ENCODE measurements at regions not wholly inside any gene's neighbourhood (a gene's known extent, or its start where the extent isn't known, plus 50 kb on each side); places are given as distances from the start of the nearest gene placed in this dataset.

DNA sequence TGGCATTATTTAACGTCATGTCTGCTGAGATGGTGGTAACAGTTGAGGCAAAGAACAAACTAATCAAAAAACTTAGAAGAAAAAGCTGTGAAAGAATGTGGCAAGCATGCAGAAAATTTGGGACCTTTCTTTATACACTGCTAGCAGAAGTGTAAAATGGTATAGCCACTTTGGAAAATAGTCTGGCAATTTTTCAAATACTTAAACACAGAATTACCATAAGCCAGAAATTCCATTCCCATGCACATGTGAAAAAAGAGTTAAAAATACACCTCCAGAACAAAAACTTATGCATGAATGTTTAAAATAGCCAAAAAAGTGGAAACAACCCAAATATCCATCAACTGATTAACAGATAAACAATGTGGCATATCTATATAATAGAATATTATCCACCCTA, 613.3 kb downstream of the TBL1XR1 start:
- H3K27me3 ChIP-seq (ENCODE audit: control insufficient read depth, insufficient read depth, low read length) = no peaks in the 10 kb centered on the region
- no peaks in the 10 kb centered on the region for H3K9me3 ChIP-seq (ENCODE audit: control insufficient read depth, insufficient read depth, low read length)
- H3K4me3 ChIP-seq (ENCODE audit: low read depth, low read length) = no peak overlapping the region
- no peak overlapping the region for H3K9ac ChIP-seq (ENCODE audit: low read depth, low read length)
- H3K27ac ChIP-seq (ENCODE audit: low read depth, low read length) = no peak overlapping the region
- no peaks in the 10 kb centered on the region for H3K4me1 ChIP-seq (ENCODE audit: control insufficient read depth, insufficient read depth, low read length)
- no peaks in the 10 kb centered on the region for H3K36me3 ChIP-seq (ENCODE audit: control insufficient read depth, insufficient read depth, low read length)

DNA sequence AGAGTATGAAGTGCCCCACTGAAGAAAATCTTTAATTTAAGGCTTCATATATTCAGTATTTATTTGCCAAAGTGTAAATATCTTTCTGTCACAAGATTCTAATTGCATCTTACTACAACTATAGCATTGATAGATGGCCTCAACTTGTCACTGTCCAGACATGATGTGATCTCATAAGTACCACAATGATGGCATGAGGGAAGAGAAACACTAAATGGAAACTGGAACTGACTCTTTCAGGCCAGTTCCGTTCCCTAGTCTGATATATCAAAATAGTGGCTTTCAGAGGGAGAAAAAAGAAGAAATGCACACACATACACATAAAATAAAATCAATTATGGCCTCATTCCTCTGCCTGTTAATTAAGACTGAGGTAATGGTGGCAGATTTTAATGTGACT, 615.7 kb downstream of the TBL1XR1 start:
- Histone ChIP-seq H3K9ac (ENCODE audit: low read depth, low read length) (no peak overlapping the region), H3K27me3 (ENCODE audit: control insufficient read depth, insufficient read depth, low read length) (no peaks in the 10 kb centered on the region), H3K36me3 (ENCODE audit: control insufficient read depth, insufficient read depth, low read length) (no peaks in the 10 kb centered on the region), H3K9me3 (ENCODE audit: control insufficient read depth, insufficient read depth, low read length) (no peaks in the 10 kb centered on the region), H3K27ac (ENCODE audit: low read depth, low read length) (no peak overlapping the region), H3K4me3 (ENCODE audit: low read depth, low read length) (no peak overlapping the region), H3K4me1 (ENCODE audit: control insufficient read depth, insufficient read depth, low read length) (peaks cover 13% of the 10 kb centered on the region)

DNA sequence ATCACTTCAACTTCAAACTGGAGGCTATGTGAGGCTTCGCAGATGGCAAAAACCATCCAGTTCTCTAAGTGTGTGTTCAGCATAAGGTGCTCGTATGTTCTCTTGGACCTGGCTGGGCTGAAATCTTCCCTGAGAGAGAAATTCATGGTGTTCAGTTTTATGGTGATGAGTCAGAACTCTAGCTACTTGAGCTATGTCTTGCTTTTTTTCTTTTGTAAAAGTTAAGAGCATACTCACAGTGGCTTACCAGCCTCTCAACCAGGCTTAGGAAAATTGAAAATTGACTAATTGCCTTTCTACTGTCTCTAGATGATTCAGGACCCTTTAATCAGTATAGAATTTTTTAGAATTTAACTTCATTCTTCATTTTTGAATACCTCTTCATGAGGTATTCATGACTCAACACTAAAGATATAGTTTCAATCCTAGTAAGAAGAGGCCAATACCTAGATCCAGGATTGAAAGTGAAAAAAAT, 617.5 kb downstream of the TBL1XR1 start:
- no peaks in the 10 kb centered on the region for H3K9me3 ChIP-seq (ENCODE audit: control insufficient read depth, insufficient read depth, low read length)
- no peaks in the 10 kb centered on the region for H3K36me3 ChIP-seq (ENCODE audit: control insufficient read depth, insufficient read depth, low read length)
- H3K27me3 ChIP-seq (ENCODE audit: control insufficient read depth, insufficient read depth, low read length) = no peaks in the 10 kb centered on the region
- H3K4me3 ChIP-seq (ENCODE audit: low read depth, low read length) = no peak overlapping the region
- no peak overlapping the region for H3K9ac ChIP-seq (ENCODE audit: low read depth, low read length)
- peaks cover 13% of the 10 kb centered on the region for H3K4me1 ChIP-seq (ENCODE audit: control insufficient read depth, insufficient read depth, low read length)
- no peak overlapping the region for H3K27ac ChIP-seq (ENCODE audit: low read depth, low read length)

DNA sequence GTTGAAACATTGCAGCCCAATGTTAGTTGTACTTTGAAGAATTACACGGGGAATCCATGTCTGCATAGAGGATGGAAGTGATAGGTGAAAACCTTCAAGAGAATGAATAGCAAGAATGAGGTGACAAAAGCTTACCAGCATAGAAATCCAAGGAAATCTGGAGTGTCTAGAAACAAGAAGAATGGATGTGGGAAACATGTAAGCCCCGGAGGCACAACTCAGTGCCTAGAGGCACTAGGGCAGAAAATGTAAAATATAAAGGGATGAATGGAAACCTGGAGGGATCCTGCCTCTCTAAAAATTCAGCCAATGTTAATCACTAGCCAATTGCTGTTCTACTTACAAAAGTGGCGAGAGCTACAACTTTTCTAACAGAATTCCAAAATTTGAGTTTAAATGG, 619.0 kb downstream of the TBL1XR1 start:
- Histone ChIP-seq H3K27me3 (ENCODE audit: control insufficient read depth, insufficient read depth, low read length) (no peaks in the 10 kb centered on the region), H3K4me1 (ENCODE audit: control insufficient read depth, insufficient read depth, low read length) (peaks cover 13% of the 10 kb centered on the region), H3K9me3 (ENCODE audit: control insufficient read depth, insufficient read depth, low read length) (no peaks in the 10 kb centered on the region), H3K36me3 (ENCODE audit: control insufficient read depth, insufficient read depth, low read length) (no peaks in the 10 kb centered on the region), H3K27ac (ENCODE audit: low read depth, low read length) (no peak overlapping the region), H3K4me3 (ENCODE audit: low read depth, low read length) (no peak overlapping the region), H3K9ac (ENCODE audit: low read depth, low read length) (no peak overlapping the region)

DNA sequence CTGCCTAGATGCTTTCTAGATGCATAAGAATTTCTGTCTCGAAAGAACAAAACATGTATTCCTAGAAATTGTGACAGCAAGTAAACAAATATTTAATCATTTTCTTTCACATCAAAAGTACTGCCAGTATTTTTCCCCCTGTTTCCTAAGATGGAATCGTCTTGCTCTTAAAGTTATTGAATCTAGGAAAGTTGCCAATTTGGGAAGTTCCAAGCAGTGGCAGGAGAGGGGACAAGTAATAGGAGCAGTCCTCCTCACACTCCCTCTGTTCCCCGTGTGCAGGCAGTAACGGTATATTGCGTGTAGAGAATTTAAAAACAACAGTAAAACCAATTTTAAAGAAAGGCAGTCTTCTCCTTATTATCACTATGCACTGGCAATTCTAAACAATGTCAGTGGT, 619.8 kb downstream of the TBL1XR1 start:
- H3K9me3 ChIP-seq (ENCODE audit: control insufficient read depth, insufficient read depth, low read length) = no peaks in the 10 kb centered on the region
- H3K27ac ChIP-seq (ENCODE audit: low read depth, low read length) = no peak overlapping the region
- H3K27me3 ChIP-seq (ENCODE audit: control insufficient read depth, insufficient read depth, low read length) = no peaks in the 10 kb centered on the region
- H3K4me1 ChIP-seq (ENCODE audit: control insufficient read depth, insufficient read depth, low read length) = peaks cover 13% of the 10 kb centered on the region
- H3K9ac ChIP-seq (ENCODE audit: low read depth, low read length) = no peak overlapping the region
- H3K4me3 ChIP-seq (ENCODE audit: low read depth, low read length) = no peak overlapping the region
- no peaks in the 10 kb centered on the region for H3K36me3 ChIP-seq (ENCODE audit: control insufficient read depth, insufficient read depth, low read length)

DNA sequence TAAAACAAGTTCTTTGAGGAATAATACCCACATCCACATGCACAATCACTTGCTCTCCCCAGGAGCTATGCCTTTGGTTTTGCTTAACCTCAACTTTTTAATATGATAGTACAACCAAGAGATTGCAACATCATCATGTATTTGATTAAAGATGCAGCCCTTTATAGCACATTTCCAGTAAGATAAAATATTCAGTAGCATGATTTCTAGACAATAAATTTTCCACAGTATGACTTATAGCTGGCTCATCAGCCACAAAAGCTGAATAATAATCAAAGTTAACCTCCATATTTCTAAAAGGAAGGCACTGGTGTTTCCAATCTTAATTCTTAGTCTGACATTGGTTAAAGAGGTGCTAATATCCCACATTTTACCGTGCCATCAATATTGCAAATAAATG, 622.5 kb downstream of the TBL1XR1 start:
- Histone ChIP-seq H3K9me3 (ENCODE audit: control insufficient read depth, insufficient read depth, low read length) (no peaks in the 10 kb centered on the region), H3K27ac (ENCODE audit: low read depth, low read length) (no peak overlapping the region), H3K36me3 (ENCODE audit: control insufficient read depth, insufficient read depth, low read length) (no peaks in the 10 kb centered on the region), H3K9ac (ENCODE audit: low read depth, low read length) (no peak overlapping the region), H3K27me3 (ENCODE audit: control insufficient read depth, insufficient read depth, low read length) (no peaks in the 10 kb centered on the region), H3K4me1 (ENCODE audit: control insufficient read depth, insufficient read depth, low read length) (peaks cover 13% of the 10 kb centered on the region), H3K4me3 (ENCODE audit: low read depth, low read length) (no peak overlapping the region)

DNA sequence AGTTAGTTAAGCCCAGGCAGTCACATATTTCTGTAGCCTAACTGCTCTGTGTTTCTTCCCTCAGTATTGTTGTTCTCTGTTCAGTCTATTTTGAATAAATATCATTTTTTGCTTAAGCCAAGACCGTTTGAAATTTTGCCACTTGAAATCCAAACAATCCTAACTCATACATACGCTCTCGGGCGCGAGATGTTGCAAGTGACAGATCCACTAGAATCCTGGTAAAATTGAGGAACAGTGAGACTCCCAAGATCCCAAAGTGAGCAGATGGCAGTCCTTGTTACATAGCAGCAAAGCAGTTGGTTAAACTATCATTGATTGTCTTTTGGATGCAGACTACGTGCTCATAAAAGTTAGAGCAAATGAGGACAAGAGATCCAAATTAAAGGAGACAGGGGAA, 625.4 kb downstream of the TBL1XR1 start:
- H3K27ac ChIP-seq (ENCODE audit: low read depth, low read length) = no peak overlapping the region
- H3K4me3 ChIP-seq (ENCODE audit: low read depth, low read length) = no peak overlapping the region
- no peaks in the 10 kb centered on the region for H3K36me3 ChIP-seq (ENCODE audit: control insufficient read depth, insufficient read depth, low read length)
- H3K9me3 ChIP-seq (ENCODE audit: control insufficient read depth, insufficient read depth, low read length) = no peaks in the 10 kb centered on the region
- no peaks in the 10 kb centered on the region for H3K27me3 ChIP-seq (ENCODE audit: control insufficient read depth, insufficient read depth, low read length)
- peaks cover 13% of the 10 kb centered on the region for H3K4me1 ChIP-seq (ENCODE audit: control insufficient read depth, insufficient read depth, low read length)
- H3K9ac ChIP-seq (ENCODE audit: low read depth, low read length) = no peak overlapping the region

DNA sequence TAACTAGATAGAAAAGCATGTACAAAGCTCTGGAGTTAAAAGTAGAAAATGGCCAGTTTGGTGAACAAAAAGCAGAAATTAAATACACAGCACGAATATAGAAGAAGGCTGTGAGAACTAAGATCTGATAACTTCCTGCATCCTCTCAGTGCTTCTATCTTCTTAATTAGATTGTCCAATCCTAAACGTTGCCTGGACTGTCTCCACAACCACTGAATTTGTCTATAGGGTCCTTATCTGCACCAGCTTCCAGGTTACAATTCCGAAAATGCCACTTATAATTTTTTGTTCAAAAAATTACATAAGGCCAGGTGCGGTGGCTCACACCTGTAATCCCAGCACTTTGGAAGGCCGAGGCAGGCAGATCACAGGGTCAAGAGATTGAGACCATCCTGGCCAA, 626.3 kb downstream of the TBL1XR1 start:
- Histone ChIP-seq H3K27ac (ENCODE audit: low read depth, low read length) (no peak overlapping the region), H3K27me3 (ENCODE audit: control insufficient read depth, insufficient read depth, low read length) (no peaks in the 10 kb centered on the region), H3K9ac (ENCODE audit: low read depth, low read length) (no peak overlapping the region), H3K36me3 (ENCODE audit: control insufficient read depth, insufficient read depth, low read length) (no peaks in the 10 kb centered on the region), H3K4me1 (ENCODE audit: control insufficient read depth, insufficient read depth, low read length) (peaks cover 18% of the 10 kb centered on the region), H3K9me3 (ENCODE audit: control insufficient read depth, insufficient read depth, low read length) (no peaks in the 10 kb centered on the region), H3K4me3 (ENCODE audit: low read depth, low read length) (no peak overlapping the region)

DNA sequence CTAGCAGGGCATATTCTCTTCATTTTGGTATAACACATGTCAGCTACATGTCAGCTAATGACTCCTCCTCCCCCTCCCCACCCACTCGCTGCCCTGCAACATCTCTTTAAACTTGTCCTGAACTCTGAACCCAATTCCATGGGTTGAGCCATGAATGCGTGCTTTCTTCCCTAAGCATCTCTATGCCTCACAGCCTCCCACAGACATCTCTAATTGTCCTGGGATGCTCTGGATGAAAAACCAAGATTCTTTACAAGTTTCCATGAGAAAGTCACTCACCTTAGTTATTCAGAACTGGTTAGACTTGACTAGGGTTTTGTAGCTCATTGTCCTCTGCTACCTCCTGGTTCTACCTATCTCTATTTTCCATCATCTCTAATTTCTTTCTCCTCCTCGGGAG, 629.1 kb downstream of the TBL1XR1 start:
- peaks cover 18% of the 10 kb centered on the region for H3K4me1 ChIP-seq (ENCODE audit: control insufficient read depth, insufficient read depth, low read length)
- no peaks in the 10 kb centered on the region for H3K36me3 ChIP-seq (ENCODE audit: control insufficient read depth, insufficient read depth, low read length)
- no peak overlapping the region for H3K9ac ChIP-seq (ENCODE audit: low read depth, low read length)
- no peak overlapping the region for H3K27ac ChIP-seq (ENCODE audit: low read depth, low read length)
- no peaks in the 10 kb centered on the region for H3K27me3 ChIP-seq (ENCODE audit: control insufficient read depth, insufficient read depth, low read length)
- H3K9me3 ChIP-seq (ENCODE audit: control insufficient read depth, insufficient read depth, low read length) = no peaks in the 10 kb centered on the region
- no peak overlapping the region for H3K4me3 ChIP-seq (ENCODE audit: low read depth, low read length)

DNA sequence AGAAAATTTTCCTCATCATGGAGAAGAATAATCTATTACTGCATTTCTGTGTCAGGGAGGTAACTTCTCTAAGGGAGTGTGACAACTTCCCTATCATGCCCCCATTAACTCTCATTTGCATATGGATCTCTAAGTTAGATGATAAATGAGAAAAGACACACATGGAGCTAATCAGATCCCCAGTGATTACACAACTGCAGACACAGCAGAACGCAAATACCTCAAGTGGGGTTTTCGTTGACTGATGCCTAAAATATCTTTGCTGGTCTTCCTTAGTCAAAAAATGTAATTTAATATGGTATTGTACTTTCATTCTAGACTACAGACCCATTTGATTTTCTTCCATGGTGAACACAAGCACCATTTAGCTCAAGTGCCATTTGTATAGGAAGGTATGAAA, 630.5 kb downstream of the TBL1XR1 start:
- Histone ChIP-seq H3K36me3 (ENCODE audit: control insufficient read depth, insufficient read depth, low read length) (no peaks in the 10 kb centered on the region), H3K4me1 (ENCODE audit: control insufficient read depth, insufficient read depth, low read length) (peaks cover 27% of the 10 kb centered on the region), H3K27me3 (ENCODE audit: control insufficient read depth, insufficient read depth, low read length) (no peaks in the 10 kb centered on the region), H3K9ac (ENCODE audit: low read depth, low read length) (no peak overlapping the region), H3K27ac (ENCODE audit: low read depth, low read length) (no peak overlapping the region), H3K4me3 (ENCODE audit: low read depth, low read length) (0 out of 2 replicates have a peak overlapping the region, but pooled peaks have one; percentile 12), H3K9me3 (ENCODE audit: control insufficient read depth, insufficient read depth, low read length) (no peaks in the 10 kb centered on the region)

DNA sequence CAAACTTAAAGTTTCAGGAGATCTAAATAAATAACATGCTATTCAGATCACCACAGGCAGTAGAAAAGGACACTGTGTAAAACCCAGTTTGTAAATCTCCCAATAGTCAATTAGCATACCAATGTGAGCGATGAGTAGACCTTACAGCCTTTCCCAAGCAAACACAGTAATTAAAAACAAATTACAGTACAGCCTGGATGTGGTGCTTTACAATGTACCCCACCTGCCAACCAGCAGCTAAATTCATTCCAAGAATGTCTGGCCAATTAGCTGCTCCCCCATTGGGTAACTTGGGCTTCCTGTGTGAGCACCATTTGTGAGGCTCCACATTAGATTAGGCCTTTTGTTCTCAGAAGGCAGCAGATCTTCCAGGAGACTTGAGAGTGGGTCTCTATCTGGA, 635.0 kb downstream of the TBL1XR1 start:
- no peaks in the 10 kb centered on the region for H3K9me3 ChIP-seq (ENCODE audit: control insufficient read depth, insufficient read depth, low read length)
- H3K36me3 ChIP-seq (ENCODE audit: control insufficient read depth, insufficient read depth, low read length) = no peaks in the 10 kb centered on the region
- no peak overlapping the region for H3K9ac ChIP-seq (ENCODE audit: low read depth, low read length)
- H3K4me1 ChIP-seq (ENCODE audit: control insufficient read depth, insufficient read depth, low read length) = peaks cover 20% of the 10 kb centered on the region
- no peak overlapping the region for H3K27ac ChIP-seq (ENCODE audit: low read depth, low read length)
- H3K4me3 ChIP-seq (ENCODE audit: low read depth, low read length) = no peak overlapping the region
- no peaks in the 10 kb centered on the region for H3K27me3 ChIP-seq (ENCODE audit: control insufficient read depth, insufficient read depth, low read length)

DNA sequence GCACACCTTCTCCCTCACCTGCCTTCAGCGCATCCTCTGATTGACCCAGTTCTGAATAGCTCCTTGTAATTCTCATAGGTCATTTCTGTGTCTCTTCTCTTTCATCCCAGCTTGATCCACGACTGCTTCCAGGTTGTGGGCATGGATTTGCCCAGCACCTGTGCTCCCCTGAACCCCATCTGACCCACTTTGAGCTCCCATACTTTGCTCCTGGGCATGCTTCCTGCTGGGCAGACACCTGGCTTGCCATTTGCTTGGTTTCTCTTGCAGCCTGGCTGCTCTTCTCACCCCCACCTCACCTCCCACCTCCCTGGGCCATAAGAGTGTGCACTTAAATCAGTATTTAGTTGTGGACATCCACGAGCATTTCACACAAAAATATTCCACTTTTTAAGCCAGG, 635.5 kb downstream of the TBL1XR1 start:
- no peak overlapping the region for H3K9ac ChIP-seq (ENCODE audit: low read depth, low read length)
- no peaks in the 10 kb centered on the region for H3K9me3 ChIP-seq (ENCODE audit: control insufficient read depth, insufficient read depth, low read length)
- no peak overlapping the region for H3K4me3 ChIP-seq (ENCODE audit: low read depth, low read length)
- no peak overlapping the region for H3K27ac ChIP-seq (ENCODE audit: low read depth, low read length)
- H3K36me3 ChIP-seq (ENCODE audit: control insufficient read depth, insufficient read depth, low read length) = no peaks in the 10 kb centered on the region
- H3K4me1 ChIP-seq (ENCODE audit: control insufficient read depth, insufficient read depth, low read length) = peaks cover 15% of the 10 kb centered on the region
- H3K27me3 ChIP-seq (ENCODE audit: control insufficient read depth, insufficient read depth, low read length) = no peaks in the 10 kb centered on the region

Measured in HUES48 (cell line).